Mammary epithelial cell (primary cell): ENCODE measurements at regions not wholly inside any gene's neighbourhood (a gene's known extent, or its start where the extent isn't known, plus 50 kb on each side); places are given as distances from the start of the nearest gene placed in this dataset.

ENCODE experiments used
- EZH2 ChIP-seq: IDR thresholded peaks from 2 replicates; pipeline ENCODE4 v1.6.1; 2012; ENCODE audit warnings: low read length, inconsistent platforms, borderline replicate concordance
- TF ChIP-seq, protein P1 (sequence below), 2 donors: IDR thresholded peaks in 1 of 2; conservative IDR thresholded peaks in 1 of 2; 2 replicates each; pipeline ENCODE4 v1.5.1; 2011 to 2012; ENCODE audit warnings: inconsistent platforms in 2 of 2, low read length in 2 of 2, mild to moderate bottlenecking in 2 of 2, control low read depth in 1 of 2, low read depth in 1 of 2; ENCODE audit not compliant: insufficient read depth in 1 of 2; ENCODE audit errors: extremely low read depth in 1 of 2

DNA sequence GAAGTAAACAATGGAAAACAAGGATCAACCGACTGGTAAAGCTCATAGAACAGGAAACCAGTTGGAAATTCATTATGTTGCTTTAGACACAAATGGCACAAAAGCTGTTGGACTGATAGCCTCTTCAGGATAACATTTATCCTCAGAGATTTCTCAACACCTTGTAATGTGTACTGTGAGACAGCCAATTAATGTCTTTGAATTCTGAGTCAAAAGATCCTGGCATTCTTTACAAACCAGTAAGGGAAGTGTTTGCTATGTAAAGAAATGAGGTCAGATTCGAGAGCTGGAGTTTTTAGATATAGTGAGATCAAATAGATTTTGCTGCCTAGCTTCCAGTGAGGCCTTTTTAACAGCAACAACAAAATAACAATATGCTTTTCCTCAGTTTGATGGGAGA is 439.2 kb downstream of the C6orf118 start:
- TF ChIP-seq, protein P1, sequence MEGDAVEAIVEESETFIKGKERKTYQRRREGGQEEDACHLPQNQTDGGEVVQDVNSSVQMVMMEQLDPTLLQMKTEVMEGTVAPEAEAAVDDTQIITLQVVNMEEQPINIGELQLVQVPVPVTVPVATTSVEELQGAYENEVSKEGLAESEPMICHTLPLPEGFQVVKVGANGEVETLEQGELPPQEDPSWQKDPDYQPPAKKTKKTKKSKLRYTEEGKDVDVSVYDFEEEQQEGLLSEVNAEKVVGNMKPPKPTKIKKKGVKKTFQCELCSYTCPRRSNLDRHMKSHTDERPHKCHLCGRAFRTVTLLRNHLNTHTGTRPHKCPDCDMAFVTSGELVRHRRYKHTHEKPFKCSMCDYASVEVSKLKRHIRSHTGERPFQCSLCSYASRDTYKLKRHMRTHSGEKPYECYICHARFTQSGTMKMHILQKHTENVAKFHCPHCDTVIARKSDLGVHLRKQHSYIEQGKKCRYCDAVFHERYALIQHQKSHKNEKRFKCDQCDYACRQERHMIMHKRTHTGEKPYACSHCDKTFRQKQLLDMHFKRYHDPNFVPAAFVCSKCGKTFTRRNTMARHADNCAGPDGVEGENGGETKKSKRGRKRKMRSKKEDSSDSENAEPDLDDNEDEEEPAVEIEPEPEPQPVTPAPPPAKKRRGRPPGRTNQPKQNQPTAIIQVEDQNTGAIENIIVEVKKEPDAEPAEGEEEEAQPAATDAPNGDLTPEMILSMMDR (conservative IDR thresholded peaks at IDR 0.05 in 1 of 2, IDR thresholded peaks at IDR 0.05 in 1 of 2; ENCODE audit: extremely low read depth in 1 of 2, insufficient read depth in 1 of 2, low read depth in 1 of 2, low read length in 2 of 2) = no peak
- no peak for TF ChIP-seq EZH2
